Activated CD4-positive, CD25-positive, alpha-beta regulatory T cell (primary cell): ENCODE measurements at regions not wholly inside any gene's neighbourhood (a gene's known extent, or its start where the extent isn't known, plus 50 kb on each side); places are given as distances from the start of the nearest gene placed in this dataset.

ENCODE experiments used
- DNase-seq, 4 experiments: peaks; one replicate each; lab custom pipeline; 2025; lab: John Stamatoyannopoulos, UW

DNA sequence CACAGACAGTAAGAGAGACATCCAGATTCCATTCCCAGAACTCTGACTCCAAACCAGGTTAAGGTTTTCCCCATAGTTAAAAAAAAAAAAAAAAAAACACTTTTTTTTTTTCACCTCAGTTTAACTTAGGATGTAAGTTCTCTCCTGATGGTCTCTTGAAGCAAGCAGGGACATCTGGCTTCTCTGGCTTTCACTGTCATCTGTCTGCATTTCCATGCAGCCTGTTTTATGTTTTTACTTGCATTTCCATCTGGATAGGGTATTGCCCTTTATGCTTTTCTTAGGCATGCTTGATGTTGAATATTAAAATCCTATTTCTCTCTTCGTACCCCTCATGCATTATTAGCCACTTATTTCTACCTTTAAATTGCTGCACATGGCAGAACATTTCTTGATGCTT is 135.3 kb upstream of the WWC1 start:
- no peak for DNase-seq

DNA sequence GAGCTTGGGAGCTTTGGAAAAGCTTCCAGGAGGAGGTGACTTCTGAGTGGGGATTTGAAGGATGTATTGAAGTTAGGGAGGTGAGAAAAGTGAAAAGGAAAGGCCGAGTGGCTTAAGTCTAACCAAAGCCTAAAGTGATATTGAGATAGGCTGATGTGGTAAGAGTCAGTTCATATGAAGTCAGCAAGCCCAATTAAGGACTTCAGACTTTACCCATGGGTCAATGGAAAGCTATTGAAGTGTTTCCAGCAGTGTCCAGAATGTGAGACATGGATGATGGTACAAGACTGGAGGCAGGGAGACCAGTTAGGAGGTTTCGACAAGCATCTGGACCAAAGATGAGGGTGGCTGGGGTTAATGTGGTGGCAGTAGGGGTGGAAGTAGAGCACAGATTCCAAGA is 134.3 kb upstream of the WWC1 start:
- DNase-seq = no peak

DNA sequence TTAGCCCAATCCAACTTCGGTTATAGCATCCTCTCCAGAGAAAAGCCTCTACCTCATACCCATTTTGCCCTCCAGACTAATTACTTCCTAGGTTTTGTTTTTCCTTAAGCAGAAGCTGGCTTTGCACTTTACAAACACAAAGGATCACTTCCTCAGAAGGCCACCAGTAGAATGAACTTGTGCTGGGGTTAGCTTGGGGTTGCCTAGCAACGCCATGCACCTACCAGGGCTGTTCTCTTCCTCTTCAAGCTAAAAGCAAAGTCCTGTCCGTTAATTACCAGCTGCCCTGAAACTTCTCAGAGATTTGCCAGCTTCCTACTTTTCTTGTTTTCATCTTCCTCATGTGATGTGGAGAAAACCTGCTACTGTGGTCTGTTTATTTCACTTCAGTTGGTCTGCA is 132.0 kb upstream of the WWC1 start:
- no peak for DNase-seq

DNA sequence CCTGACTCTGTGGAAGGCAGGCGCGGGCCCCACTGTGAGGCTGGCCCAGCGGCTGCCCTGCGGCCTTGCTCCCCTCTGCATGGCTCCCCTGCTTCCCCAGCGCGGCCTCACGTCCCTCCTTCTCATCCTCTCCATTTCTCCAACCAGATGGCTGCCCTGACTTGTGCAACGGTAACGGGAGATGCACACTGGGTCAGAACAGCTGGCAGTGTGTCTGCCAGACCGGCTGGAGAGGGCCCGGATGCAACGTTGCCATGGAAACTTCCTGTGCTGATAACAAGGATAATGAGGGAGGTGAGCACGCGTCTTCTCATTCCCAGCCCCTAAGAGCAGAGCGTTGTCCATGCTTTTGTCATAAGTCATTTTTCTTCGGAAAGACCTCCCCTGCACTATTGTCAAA is 129.0 kb upstream of the WWC1 start:
- no peak for DNase-seq

DNA sequence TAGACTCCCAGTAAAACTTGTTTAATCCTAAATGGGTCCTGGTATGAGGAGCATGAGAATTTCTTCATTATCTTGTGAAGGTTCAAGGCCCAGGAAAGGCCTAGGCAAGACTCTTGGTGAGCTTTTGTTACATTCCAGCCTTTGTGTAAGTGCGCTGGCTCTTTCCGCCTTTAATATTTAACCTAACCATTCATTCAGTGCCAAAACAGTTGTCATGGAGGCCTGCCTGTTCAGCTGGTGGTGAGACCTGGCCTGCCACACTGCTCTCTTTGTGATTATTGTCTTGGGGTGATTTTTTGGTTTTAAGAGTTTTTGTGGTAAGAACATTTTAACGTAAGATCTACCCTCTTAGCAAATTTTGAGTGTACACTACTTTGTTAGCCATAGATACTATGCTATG is 127.5 kb upstream of the WWC1 start:
- DNase-seq = no peak

DNA sequence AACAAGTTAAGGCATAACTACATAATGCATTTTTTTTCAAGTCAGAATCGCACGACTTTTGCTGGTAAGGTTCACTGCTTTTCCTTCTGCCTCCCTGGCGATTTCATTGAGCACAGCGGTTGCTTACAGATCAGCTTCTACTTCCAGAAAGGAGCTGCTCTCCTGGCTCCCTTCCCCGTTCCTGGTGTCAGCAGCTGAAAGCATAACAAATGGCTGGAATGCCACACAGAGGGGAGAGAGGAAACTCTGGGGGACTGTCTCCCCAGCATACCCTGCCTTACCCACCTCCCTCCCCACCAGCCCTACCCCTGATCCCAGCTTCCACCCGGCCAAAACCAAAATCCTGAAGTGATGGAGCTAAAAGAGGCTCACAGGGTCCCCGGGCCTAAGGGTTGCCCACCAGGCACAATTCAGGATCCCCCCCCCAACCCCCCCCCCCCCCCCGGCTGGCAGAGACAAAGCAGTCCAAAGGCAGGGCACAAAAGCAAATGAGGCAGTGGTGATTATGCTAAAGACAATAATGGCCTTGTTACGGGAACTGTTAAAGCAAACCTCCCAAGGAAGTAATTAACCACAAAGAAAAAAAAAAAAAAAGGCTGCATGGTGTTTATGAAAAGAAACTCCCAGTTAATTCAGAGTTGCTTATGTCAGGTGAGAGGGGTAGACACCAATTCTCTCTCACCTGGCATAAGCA is 126.1 kb upstream of the WWC1 start:
- no peak for DNase-seq

DNA sequence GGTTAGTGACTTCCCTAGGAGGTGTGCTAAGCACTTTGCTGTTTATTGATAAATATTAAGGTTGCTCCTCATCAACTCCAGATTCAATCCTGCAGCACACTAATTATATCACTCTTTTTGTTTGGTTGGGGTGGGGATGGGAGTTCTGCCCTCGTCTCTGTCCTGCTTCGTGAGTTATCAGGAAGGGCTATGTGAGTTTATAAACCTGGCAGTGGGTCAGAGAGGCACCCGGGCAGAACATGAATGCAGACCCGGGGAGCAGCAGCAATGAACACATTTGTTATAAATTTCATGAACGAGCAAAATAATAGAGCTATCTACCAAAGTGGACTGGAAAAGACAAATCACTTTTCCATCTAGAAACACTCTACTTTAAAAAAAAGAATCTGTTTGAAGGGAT is 125.5 kb upstream of the WWC1 start:
- DNase-seq = no peak

DNA sequence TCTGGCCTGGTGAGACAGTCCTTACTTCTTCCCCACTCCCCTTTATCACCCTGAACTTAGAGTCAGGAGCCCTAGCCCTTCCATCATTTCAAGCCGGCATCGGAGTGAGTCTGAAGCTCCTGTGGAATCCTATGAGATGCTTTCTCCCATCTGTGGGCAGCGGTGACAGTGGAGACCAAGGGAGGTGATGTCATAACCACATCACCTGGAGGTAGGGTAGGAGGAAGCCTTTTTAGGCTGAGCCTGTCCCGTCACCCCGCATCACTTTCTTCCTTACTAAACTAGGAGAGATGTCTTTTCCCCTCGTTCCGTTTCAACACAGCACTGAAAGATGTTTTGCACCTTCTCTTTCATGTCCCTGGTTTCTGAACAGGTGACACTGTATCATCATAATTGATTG is 124.1 kb upstream of the WWC1 start:
- no peak for DNase-seq

DNA sequence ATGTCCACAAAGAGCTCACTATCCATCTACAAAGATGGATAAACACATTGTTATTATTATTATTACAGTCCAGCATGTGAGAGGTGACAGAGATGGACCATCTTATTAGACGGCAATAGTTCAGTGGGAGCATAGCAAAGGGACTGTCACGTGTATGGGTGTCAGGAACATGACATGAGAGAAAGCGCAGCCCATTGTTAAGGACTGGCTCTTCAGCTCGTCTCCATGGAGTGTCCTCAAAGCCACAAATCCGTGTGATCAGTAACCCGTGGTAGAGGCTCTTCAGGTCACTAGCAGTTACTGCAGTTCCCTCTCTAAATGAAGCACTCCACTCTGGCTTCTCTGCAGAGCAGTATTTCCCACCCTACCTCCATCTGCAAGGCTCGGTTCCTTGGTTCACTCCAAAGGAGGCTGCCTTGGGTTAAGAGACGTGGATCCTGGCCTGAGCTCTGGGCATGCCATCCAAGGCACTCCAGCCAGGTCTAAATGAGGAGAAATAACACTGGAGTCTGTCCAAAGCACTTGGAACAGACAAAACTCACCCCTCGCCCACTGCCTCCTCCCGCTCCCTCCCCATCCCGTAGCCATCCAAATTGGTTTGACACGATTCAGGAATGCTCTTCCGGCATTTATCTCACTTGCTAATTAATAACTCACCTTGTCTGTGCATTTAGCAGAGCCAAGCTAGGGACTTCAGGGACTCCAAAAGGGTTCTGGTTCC is 122.3 kb upstream of the WWC1 start:
- no peak for DNase-seq

DNA sequence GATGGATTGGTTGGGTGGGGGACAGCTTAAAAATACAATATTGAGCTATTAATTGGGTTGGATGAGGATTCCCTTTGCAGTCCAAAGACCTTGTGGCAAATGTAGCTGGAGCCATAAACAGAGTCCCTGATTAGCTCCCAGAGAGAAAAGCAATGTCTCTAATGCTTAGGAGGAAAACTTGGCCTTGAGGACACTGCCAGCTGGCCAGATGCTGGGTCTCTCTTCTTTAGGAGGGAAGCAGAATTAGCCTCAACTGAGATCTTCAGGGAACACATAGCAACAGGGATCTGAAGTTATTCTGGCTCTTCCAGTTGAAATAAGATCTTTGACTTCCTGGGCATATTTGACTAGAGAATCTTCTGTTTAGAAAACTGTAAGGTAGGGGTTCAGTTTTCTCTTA is 121.7 kb upstream of the WWC1 start:
- DNase-seq = no peak

DNA sequence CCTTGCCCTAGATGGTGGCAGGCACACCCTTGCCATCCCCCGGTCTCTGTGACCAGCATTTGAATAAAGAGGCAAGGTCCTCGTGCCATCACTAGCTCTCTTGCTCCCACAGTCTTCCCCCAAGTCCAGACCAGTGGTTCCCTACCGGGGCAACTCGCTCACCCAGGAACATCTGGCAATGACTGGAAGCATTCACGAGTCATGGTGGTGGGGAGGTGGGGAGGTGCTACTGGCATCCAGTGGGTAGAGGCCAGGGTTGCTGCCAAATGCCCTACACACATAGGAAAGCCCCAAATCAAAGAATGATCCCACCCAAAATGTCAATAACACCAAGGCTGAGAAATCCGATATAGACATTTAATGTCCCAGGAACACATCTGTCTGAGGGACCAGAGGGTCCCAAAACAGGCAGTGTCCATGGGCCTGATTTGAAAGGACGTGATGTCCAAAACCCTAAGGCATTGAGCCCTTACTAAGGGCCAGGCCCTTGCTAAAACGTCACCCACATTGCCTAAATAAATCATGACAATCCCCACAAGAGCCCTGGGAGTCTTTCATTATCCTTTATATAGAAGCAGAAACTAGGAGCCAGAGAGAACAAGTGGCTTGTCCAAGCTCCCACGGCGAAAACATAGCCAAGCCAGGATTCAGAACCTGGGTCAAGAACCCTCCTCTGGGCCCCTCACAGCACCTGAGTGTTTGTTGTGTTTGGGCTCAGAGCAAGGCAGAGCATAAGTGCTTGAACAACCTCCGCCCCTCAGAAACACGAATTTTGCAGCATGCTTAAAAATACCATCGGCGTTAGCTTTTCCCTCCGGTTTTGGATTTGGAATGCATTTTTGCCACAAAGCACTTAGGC is 119.3 kb upstream of the WWC1 start:
- DNase-seq = no peak

DNA sequence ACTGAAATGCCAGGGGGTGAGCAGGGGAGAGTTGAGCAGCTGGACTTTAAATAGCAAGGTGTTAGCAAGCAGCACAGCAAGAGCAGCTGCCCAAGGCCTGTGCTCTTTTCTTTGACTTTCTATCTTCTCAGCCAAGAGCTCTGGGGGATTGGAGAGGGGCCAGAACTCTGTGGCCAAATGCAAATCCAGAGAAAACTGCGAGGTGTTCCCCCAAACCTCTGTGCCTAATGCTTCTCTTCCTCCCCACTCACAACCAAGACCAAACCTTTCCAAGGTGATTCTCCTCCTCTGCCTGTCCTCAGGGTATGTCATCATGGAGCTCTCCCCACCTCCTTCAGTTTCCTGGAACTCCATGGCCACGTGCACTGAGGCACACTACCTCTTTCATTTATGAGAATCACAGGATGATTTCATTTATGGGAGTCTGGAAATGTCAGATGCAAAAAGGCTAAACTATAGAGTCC is 118.7 kb upstream of the WWC1 start:
- no peak for DNase-seq

DNA sequence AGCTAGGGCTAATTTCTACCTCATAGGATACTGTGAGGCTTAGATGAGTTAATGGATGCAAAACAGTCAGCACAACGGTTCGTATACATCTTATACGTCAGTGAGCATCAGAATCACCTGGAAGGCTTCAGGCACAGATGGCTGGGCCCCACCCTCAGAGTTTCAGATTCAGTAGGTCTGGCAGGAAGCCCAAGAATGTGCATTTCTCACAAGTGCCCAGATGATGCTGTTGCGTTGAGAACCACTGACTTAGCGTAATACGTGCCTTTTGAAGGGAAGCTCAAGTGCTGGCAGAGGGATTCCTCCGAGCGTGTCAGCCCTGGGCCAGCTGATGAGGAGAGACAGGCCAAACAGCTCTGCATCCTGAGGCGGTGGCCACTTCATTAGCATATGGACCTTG is 117.1 kb upstream of the WWC1 start:
- DNase-seq = no peak

DNA sequence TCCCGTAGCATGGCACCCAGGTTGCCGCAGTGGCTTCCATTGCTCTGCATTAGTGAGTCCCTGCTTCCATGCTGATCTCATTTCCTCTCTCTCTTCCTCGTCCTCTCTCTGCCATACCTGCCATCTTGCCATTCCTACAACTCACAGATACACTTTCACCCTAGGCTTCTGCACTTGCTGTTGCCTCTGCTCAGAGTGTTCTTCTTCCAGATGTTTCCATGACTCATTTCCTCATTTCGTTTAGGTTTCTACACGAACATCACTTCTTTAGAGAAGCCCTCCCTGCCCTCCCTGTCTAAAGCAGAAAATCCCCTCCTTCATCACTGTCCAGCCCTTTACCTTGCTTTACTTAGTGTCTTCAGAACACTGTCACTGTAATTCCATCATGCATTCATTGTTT is 115.2 kb upstream of the WWC1 start:
- no peak for DNase-seq

DNA sequence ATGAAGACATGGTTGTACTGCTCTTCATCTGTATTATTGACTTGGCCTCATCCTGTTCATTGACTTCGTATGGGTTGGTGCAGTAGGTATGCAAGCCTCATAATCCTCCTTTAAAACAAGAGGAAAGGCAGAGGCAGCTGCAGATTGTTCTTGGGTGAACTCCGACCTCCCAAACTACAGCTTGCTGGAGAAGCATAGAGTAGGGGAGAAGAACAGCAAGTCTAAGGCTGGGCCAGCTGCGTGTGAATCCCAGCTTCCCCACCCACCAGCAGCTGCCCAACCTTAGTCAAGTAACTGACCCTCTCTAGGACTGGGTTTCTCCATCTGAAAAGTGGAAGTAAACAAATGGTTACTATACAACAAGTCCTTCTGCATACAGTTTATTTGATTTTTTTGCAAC is 114.5 kb upstream of the WWC1 start:
- no peak for DNase-seq

DNA sequence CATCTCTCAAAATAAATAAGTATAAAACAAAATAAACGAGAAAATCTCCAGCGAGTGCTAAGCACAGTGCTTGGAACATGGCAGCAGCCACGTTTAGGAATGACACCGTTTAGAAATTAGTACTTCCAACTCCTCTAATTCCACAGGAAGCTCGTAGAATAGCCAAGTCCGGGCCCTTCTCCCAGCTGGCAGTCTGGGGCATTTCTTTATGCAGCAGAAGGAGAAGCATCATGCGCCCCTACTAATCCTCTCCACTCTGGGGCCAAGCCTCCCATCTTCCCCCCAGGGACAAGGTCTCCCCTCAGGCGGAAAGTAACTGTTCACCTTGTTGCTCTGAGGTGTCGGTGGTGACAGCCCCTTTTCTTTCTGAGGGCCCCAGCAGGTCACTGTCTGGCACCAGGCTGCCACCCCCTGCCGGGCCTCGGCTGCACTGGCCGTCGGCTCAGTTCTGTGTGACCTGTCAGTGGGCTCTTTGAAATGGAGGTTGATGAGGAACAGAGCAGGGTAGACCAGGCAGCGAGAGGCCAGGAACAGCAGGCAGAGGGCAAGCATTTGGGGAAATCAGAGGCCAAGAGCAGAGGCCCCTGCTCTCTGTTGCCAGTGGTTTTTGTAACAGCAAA is 113.5 kb upstream of the WWC1 start:
- DNase-seq = no peak

DNA sequence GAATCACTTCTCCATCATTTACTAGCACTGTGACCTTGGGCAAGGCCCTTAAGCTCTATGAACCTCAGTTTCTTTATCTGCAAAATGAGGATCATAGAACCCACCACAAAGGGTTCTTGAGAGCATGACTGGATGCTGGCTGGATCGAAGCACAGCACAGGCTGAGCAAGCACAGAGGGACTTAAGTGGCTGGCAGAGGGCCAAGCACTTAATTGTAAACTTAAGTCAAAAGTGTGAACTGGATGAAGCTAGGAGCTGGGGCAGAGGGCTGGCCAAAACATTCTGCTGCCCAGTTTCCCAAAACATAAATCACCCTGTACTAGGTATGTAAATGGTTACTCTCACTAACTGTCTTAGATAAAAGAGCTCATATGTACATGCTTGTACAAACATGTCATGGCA is 112.3 kb upstream of the WWC1 start:
- no peak for DNase-seq

DNA sequence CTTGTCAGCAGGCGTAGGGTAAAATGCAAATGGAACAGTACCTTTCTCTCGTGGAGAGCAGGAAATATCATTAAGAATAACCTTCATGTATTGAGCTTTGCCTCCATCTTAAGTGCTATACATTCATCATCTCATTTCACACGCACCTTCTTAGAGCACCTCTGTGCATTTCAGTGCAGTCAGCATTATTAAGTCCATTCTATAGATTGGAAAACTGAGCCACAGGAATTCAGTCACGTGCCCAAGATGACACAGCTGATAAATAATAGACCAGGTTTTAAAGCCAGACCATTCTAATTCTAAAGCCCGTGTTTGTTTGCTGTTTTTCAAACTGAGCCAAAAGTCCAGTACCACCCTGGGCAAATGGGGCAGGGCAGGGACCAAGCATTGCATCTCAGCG is 109.2 kb upstream of the WWC1 start:
- DNase-seq = no peak

DNA sequence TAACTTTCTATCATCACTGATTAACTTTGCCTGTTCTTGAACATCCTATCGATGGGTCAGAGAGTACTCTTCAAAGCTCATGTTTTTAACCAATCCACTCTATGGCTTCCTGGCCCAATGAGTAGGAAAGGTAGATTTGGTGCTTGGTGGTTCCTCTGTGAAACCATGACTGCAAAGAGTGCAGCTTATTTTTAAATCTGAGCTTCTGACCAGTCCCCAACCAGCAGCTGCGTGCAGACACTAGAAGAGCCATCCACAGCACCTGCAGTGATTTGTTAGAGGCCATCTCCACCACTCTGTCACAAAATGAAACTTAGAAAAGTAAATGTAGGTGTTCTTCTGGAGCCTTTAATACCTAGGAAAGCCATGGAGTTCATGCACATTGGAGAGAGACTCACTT is 107.3 kb upstream of the WWC1 start:
- no peak for DNase-seq

DNA sequence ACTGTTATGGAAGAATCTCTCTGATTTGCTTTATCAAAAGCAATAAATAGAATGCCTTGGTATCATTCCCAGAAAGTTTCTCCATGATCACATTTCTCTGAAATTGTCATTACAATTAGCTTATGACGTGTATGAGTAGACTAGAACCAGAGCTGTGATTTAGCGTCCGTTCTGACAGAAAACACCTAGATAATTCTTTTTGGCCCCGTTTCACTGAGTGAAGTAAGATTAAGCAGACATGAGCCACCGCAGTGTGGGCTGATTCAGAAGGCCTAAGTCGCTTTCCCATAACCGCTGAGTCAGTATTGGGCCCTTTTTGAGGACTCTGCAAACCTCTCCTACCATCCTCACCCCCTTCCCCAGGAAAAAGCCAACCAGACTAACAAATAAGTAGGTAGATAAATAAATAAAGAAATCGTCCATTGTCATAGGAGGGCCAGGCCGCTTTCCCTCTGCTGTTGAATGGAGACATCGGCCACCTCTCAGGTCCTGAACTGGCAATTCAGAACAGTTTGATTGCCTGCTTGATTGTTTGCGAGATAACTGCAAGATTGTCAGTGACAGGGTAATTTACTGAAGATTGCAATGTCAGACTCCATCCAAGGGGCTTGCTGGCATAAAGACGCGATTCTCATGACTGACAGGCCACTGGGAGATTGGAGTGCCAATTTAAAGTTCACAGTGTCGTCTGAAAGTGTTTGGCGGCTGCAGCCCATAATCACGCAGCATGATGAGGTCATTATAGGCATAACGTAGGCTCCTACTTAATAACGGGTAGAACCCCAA is 105.0 kb upstream of the WWC1 start:
- no peak for DNase-seq

DNA sequence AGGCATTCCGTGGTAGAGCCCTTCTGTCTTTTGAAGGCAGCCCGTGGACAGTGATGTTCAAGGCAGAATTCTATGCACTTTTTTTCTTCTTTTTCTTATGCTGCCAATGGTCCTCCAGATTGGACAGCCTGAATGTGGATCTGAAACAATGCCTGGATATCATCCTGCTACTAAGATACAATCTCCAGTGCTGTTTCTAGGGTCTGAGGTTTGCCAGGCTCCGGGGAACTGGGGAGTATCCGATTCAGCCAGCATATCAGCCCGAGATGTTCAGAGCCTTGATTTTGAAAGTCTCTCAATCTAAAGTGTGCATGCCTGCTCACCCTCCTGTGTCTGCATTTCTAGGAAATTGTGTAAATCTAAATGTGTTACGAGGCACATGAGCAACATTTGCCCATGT is 103.8 kb upstream of the WWC1 start:
- DNase-seq = no peak

DNA sequence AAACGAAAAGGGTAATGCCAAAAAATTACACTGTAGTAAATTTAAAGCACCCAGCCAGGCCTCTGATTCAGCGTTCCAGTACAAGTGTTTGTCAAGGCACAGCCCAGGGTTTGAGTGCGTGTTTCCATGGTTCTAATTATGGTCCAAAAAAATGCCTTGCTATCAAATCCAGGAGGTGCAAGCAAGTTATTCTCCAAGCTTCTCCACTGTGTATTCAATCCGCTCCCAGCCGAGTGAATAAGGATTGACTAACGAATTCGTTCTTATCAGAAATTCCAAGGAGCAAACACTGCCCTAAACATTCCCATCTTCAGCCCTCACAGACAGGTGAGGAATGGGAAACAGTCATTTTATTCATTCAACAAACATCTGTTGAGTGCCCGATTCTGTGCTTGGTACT is 103.3 kb upstream of the WWC1 start:
- DNase-seq = no peak
